K562 (cell line): ENCODE measurements at regions not wholly inside any gene's neighbourhood (a gene's known extent, or its start where the extent isn't known, plus 50 kb on each side); places are given as distances from the start of the nearest gene placed in this dataset.

Source experiments
- ARID1B ChIP-seq: fragments of 450-650 bp; IDR thresholded peaks from 2 replicates; pipeline ENCODE4 v1.6.1; 2016; ENCODE audit warnings: antibody characterized with exemption, mild to moderate bottlenecking, inconsistent platforms
- EZH2 ChIP-seq: IDR thresholded peaks from 2 replicates; pipeline ENCODE4 v1.6.1; 2012; ENCODE audit warnings: low read depth, mild to moderate bottlenecking, inconsistent platforms, low read length, borderline replicate concordance
- SRSF9 ChIP-seq: fragments of 200-400 bp; formaldehyde crosslinking; IDR thresholded peaks from 2 replicates; pipeline ENCODE4 v1.6.1; 2017; ENCODE audit warnings: low read depth, low read length, borderline replicate concordance

- TF ChIP-seq ARID1B, result no peak
- no peak for TF ChIP-seq SRSF9
- TF ChIP-seq EZH2, result no peak
Observed at GRCh38 chr13:72198967-72199560, 332.1 kb upstream of the DACH1 start.
